IPS-11a (cell line): ENCODE measurements at regions not wholly inside any gene's neighbourhood (a gene's known extent, or its start where the extent isn't known, plus 50 kb on each side); places are given as distances from the start of the nearest gene placed in this dataset.
"Not testable (repeated sequence)": the region's sequence is repeated elsewhere in the genome, so short reads cannot be mapped to it uniquely, and the experiment has no call there.

Source experiments
- H3K4me3 ChIP-seq: one replicate; pipeline ENCODE4 v1.5.1; 2013; ENCODE audit warnings: low read depth, low read length, control low read depth

- no peak overlapping the region for H3K4me3 ChIP-seq
Measured at GRCh38 chr17:70510288-70510687, 341.0 kb downstream of the KCNJ2 start.

- H3K4me3 ChIP-seq = no peak overlapping the region
Measured at GRCh38 chr17:70517816-70518215, 348.5 kb downstream of the KCNJ2 start.

- H3K4me3 ChIP-seq = no peak overlapping the region
Measured at GRCh38 chr17:70519300-70519699, 350.0 kb downstream of the KCNJ2 start.

GRCh38 chr17:70520447-70520846 lies 351.1 kb downstream of the KCNJ2 start:
- H3K4me3 ChIP-seq = no peak overlapping the region

GRCh38 chr17:70520956-70521355 lies 351.6 kb downstream of the KCNJ2 start:
- no peak overlapping the region for H3K4me3 ChIP-seq

GRCh38 chr17:70521821-70522256 lies 352.5 kb downstream of the KCNJ2 start:
- no peak overlapping the region for H3K4me3 ChIP-seq

GRCh38 chr17:70523426-70523825 lies 354.1 kb downstream of the KCNJ2 start:
- no peak overlapping the region for H3K4me3 ChIP-seq

GRCh38 chr17:70525035-70525434 lies 355.7 kb downstream of the KCNJ2 start:
- not testable (repeated sequence) for H3K4me3 ChIP-seq

GRCh38 chr17:70525961-70526360 lies 356.6 kb downstream of the KCNJ2 start:
- no peak overlapping the region for H3K4me3 ChIP-seq

GRCh38 chr17:70527364-70527888 lies 358.1 kb downstream of the KCNJ2 start:
- H3K4me3 ChIP-seq = no peak overlapping the region

- H3K4me3 ChIP-seq = no peak overlapping the region
Measured at GRCh38 chr17:70533427-70533826, 364.1 kb downstream of the KCNJ2 start.

- no peak overlapping the region for H3K4me3 ChIP-seq
Measured at GRCh38 chr17:70535986-70536385, 366.7 kb downstream of the KCNJ2 start.

- H3K4me3 ChIP-seq = no peak overlapping the region
Measured at GRCh38 chr17:70539132-70539924, 370.0 kb downstream of the KCNJ2 start.

- H3K4me3 ChIP-seq = no peak overlapping the region
Measured at GRCh38 chr17:70542876-70543275, 373.5 kb downstream of the KCNJ2 start.

GRCh38 chr17:70544317-70544716 lies 375.0 kb downstream of the KCNJ2 start:
- H3K4me3 ChIP-seq = no peak overlapping the region

GRCh38 chr17:70552230-70552981 lies 383.1 kb downstream of the KCNJ2 start:
- H3K4me3 ChIP-seq = no peak overlapping the region

- H3K4me3 ChIP-seq = no peak overlapping the region
Measured at GRCh38 chr17:70552982-70553334, 383.6 kb downstream of the KCNJ2 start.

GRCh38 chr17:70555723-70556122 lies 386.4 kb downstream of the KCNJ2 start:
- no peak overlapping the region for H3K4me3 ChIP-seq

GRCh38 chr17:70558821-70559220 lies 389.5 kb downstream of the KCNJ2 start:
- H3K4me3 ChIP-seq = no peak overlapping the region

GRCh38 chr17:70560471-70560870 lies 391.1 kb downstream of the KCNJ2 start:
- no peak overlapping the region for H3K4me3 ChIP-seq

- no peak overlapping the region for H3K4me3 ChIP-seq
Measured at GRCh38 chr17:70562137-70562536, 392.8 kb downstream of the KCNJ2 start.

GRCh38 chr17:70563281-70563820 lies 394.0 kb downstream of the KCNJ2 start:
- H3K4me3 ChIP-seq = no peak overlapping the region
